GM18858 (cell line): ENCODE measurements at regions not wholly inside any gene's neighbourhood (a gene's known extent, or its start where the extent isn't known, plus 50 kb on each side); places are given as distances from the start of the nearest gene placed in this dataset.
"Not testable (repeated sequence)": the region's sequence is repeated elsewhere in the genome, so short reads cannot be mapped to it uniquely, and the experiment has no call there.

Experiments used
- ATAC-seq: cut with Tn5 transposase; IDR thresholded peaks from one replicate; pipeline ENCODE4 v1.9.1; 2021; ENCODE audit not compliant: unreplicated experiment

DNA sequence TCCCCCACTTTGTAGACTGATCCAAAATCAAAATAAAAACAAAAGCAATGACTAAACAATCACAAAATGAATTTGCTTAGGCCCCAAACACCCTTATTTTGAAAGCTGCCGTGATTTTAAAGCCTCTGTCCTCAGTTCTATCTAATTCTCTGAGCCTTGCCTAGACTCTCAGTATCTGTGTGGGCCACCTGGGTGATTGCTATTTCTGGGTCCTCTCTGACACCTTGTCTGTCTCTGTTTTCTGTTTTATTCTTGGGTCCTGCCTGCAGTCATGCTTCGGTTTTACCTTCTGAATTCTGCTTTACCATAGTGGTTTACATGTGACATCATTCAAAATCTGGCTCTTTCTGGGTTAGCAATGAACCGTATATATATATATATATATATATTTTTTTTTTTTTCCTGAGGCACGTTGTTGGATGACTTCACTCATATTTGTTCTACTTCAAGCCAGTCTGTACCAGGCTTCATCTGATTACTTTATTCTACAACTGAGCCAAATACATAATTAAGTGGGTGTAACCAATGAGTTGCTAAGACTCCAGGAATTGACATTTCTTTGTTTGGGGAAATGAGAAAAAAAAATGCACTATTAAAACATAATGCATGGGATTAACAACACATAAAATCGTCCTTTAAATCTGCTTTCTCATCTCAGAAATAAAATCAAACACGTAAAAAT, 710.7 kb upstream of the SLIT2 start:
- ATAC-seq = no peak

- ATAC-seq = no peak
These were observed 712.5 kb upstream of the SLIT2 start for GRCh38 chr4:19539201-19539600.

DNA sequence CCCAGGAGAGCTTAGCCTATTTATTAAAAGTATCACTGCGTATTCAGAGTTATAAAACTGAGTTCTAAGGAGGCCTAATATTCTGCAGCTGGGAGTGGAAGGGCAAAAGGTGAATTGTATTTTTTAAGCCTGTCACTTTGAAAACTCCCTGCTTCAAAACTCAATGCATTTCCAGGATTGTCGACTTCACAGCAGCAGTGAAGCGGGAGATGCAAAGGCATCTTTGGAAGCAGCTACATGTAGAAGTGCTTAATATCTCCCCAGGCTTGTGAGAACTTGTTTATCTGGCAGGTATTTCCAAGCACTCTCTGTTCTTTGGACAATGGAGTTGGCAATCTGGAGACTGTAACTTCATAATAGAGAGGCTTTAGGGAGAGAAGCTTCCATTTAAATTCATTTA, 717.5 kb upstream of the SLIT2 start:
- ATAC-seq = no peak

GRCh38 chr4:19531906-19532848, 719.5 kb upstream of the SLIT2 start:
- ATAC-seq = no peak

DNA sequence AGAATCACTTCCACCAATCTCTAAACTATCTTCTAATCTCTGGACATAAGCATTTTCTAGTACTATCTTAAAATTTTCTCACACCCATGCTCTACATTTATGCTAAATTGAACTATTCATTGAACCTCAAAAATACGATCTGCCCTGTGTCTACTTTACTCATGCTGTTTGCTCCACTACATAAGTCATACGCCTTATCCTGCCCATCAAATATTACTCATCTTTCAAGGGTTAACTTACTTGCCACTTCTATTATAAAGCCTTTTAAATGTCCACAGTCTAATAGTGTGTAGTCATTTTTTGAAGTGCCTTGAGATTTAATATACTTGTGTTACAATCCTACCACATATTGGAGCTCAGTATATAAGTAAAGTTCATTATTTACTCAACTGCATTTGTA, 727.7 kb upstream of the SLIT2 start:
- no peak for ATAC-seq

DNA sequence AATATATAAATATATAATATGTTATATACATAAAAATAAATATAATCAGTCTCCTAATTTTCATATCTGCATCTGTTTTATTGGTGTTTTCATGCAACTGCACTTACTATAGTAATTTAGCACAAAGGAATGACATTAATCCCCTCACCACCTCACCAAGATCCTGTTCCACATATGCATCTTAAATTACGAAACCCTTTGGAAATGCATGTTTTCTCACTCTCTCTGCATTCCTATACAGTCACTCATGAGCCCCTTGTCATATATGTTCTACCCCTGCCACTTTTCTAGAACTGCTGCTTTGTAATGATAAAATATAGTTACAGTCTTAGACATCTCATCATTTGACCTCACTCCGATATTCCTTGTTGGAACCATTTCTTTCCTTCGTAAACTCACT, 728.7 kb upstream of the SLIT2 start:
- ATAC-seq = no peak

- ATAC-seq = no peak
These were observed 730.7 kb upstream of the SLIT2 start for GRCh38 chr4:19520939-19521520.

GRCh38 chr4:19514276-19515070, 737.2 kb upstream of the SLIT2 start:
- no peak for ATAC-seq

DNA sequence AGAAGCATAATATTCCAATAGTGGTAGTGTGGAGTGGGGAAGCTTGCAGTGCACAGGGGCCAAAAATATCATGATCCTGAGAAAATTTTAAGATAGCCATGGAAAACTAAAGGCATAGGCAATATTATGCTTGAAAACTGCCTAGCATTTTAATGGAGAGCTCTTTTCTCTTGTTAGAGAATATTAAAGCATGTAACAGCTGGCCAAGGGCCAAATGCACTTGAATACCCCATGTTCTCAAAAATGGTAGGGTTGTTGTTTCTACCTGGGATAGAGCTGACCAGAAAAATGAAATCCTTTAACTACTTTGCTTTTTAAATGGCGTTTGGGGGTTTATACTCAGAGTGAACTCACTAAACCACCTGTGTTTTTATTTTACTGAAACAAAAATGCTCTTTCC, 739.6 kb upstream of the SLIT2 start:
- no peak for ATAC-seq

- ATAC-seq = no peak
These were observed 740.7 kb upstream of the SLIT2 start for GRCh38 chr4:19510993-19511392.

DNA sequence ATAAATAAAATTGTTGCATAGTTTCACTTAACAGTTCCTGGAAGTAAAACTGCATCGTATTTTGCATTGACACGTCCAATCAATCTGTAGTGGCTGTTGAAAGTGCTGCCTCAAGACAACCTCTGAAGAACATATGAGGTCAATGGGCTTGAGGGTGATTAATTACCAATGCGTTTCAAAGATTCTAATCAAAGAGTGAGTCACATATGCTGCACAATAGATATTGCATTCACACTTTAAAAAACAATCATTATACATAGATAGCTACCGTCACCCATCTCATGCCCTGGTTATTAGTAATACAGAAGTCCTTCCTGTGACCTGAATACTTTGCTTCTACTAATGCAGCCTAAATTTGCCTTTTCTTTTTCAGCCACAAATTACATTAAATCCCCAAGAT, 743.3 kb upstream of the SLIT2 start:
- no peak for ATAC-seq

GRCh38 chr4:19497705-19498104, 754.0 kb upstream of the SLIT2 start:
- no peak for ATAC-seq

DNA sequence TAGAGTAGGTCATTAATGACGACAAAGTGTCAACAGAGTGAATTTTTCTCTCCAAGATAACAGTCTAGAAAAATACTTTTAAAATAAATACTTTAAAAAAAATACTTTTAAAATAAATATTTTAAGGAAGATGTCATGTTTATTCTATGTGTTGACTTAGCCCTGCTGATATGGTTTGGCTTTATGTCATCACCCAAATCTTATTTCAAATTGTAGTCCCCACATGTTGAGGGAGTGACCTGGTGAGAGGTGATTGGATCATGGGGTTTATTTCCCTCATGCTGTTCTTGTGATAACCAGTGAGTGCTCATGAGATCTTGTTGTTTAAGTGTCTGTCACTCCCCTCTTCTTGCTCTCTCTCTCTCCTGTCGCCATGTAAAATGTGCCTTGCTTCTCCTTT, 754.9 kb upstream of the SLIT2 start:
- ATAC-seq = no peak

DNA sequence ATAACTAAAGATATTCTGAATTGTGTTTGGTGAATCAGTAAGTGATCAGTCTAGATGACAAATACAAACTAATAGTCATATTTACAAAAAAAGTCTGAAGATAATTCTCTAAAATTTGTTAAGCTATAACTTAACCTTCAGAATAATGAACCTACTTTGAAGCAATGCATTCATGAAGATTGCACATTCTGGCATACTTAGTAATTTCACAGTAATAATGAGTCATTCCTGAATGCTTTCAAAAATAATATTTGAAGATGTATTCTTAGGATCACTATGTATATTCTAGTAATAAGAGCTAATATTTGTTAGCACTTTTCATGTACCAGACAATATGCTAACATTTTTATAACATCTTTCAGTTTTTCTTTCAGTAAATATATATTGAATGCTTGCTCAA, 756.7 kb upstream of the SLIT2 start:
- no peak for ATAC-seq

GRCh38 chr4:19492606-19493005, 759.1 kb upstream of the SLIT2 start:
- no peak for ATAC-seq

- no peak for ATAC-seq
These were observed 765.3 kb upstream of the SLIT2 start for GRCh38 chr4:19486400-19486799.

DNA sequence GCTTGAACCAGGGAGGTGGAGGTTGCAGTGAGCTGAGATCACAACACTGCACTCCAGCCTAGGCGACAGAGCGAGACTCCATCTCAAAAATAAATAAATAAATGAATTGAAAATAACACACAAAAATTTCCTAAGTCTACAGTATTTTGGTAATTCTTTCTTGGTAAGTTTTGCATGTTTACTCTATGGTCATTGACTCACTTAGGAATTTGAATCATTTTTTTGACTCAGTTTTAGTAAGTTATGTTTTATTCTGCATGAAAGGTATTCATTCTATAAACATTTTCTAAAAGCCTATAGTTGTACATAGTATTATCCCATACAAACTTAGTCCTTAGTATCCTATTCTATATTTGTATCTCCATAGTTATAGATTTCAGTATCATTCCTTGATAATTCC, 772.9 kb upstream of the SLIT2 start:
- no peak for ATAC-seq

DNA sequence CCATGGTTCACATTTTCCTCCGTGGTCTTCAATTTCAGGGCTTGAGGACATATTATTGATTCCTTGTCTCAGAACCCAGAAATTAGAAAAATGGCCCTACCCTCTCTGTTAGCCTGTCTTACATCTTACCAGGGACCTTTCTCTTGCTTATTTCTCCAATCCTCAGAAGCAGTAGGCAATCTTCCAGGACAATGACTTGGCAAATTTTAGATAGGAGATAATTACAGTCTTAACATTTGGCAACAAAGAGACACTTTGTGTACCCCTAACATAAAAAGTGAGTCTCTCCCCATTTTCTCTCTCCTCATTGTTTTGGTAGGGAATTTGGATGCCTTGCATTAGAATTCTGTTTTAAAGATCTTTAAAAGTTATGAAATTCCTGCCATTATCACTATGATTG, 778.1 kb upstream of the SLIT2 start:
- no peak for ATAC-seq

- no peak for ATAC-seq
These were observed 779.0 kb upstream of the SLIT2 start for GRCh38 chr4:19472666-19473065.

- not testable (repeated sequence) for ATAC-seq
These were observed 781.7 kb upstream of the SLIT2 start for GRCh38 chr4:19470001-19470400.

DNA sequence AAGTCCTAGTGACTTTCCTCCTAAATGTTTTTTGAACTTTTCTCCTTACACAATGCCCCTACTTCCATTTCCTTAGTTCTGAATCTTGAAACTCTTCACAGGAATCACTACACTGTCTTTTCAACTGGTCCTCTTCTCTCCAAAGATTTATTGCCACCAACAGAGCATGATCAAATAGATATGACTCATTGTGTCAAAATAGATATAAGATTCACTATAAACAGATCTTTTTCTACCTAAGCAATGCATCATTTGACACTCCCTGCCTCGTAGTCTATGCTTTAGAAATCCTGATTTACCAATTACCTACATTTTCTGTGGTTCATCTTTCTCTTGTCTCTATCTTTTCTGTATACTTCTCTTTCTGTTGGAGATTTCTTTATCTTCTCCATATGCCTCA, 789.6 kb upstream of the SLIT2 start:
- no peak for ATAC-seq
